Fibroblast of lung (primary cell): ENCODE measurements at regions not wholly inside any gene's neighbourhood (a gene's known extent, or its start where the extent isn't known, plus 50 kb on each side); places are given as distances from the start of the nearest gene placed in this dataset.
"Not testable (repeated sequence)": the region's sequence is repeated elsewhere in the genome, so short reads cannot be mapped to it uniquely, and the experiment has no call there.

ENCODE experiments used
- DNase-seq, 2 donors: peaks; one replicate each; pipeline versions ENCODE4 v3.0.0 to v3.0.0-alpha.2; 2010; ENCODE audit warnings: low read depth in 2 of 2
- H2AFZ ChIP-seq: 2 replicates; pipeline ENCODE4 v1.5.1; 2012; ENCODE audit warnings: low read length, control low read depth, inconsistent platforms
- H3K27ac ChIP-seq: 2 replicates; pipeline ENCODE4 v1.5.1; 2011; ENCODE audit warnings: low read length, control low read depth; ENCODE audit not compliant: insufficient read depth
- H3K27me3 ChIP-seq: 2 replicates; pipeline ENCODE4 v1.5.1; 2011; ENCODE audit warnings: mild to moderate bottlenecking, low read length; ENCODE audit not compliant: control insufficient read depth, insufficient read depth
- H3K36me3 ChIP-seq: 2 replicates; pipeline ENCODE4 v1.5.1; 2011; ENCODE audit warnings: low read length; ENCODE audit not compliant: control insufficient read depth, insufficient read depth
- H3K4me1 ChIP-seq: 2 replicates; pipeline ENCODE4 v1.5.1; 2011; ENCODE audit warnings: low read length; ENCODE audit not compliant: control insufficient read depth, insufficient read depth; ENCODE audit errors: extremely low read depth
- H3K4me2 ChIP-seq: 2 replicates; pipeline ENCODE4 v1.5.1; 2011; ENCODE audit warnings: low read length, control low read depth; ENCODE audit not compliant: insufficient read depth; ENCODE audit errors: extremely low read depth
- H3K4me3 ChIP-seq, 4 experiments: fragments of 200-600 bp in 1 of 4; sonication (generic) in 1 of 4; replicated peaks in 1 of 4; 2 replicates each; pipeline ENCODE4 v1.5.1; 2011 to 2016; ENCODE audit warnings: low read length in 4 of 4, low read depth in 3 of 4, mild to moderate bottlenecking in 3 of 4, control low read depth in 2 of 4, inconsistent platforms in 1 of 4, mixed read lengths in 1 of 4; ENCODE audit not compliant: insufficient read depth in 1 of 4; ENCODE audit errors: control extremely low read depth in 1 of 4
- H3K79me2 ChIP-seq: 2 replicates; pipeline ENCODE4 v1.5.1; 2012; ENCODE audit warnings: mild to moderate bottlenecking, low read length, inconsistent platforms; ENCODE audit not compliant: control insufficient read depth, insufficient read depth
- H3K9ac ChIP-seq: 2 replicates; pipeline ENCODE4 v1.5.1; 2011; ENCODE audit warnings: mild to moderate bottlenecking, low read length, control low read depth; ENCODE audit not compliant: insufficient read depth
- H3K9me3 ChIP-seq: 2 replicates; pipeline ENCODE4 v1.5.1; 2012; ENCODE audit warnings: low read depth, low read length; ENCODE audit not compliant: control insufficient read depth, insufficient read depth
- H4K20me1 ChIP-seq: 2 replicates; pipeline ENCODE4 v1.5.1; 2011; ENCODE audit warnings: low read length; ENCODE audit not compliant: control insufficient read depth, insufficient read depth; ENCODE audit errors: extremely low read depth
- EZH2 ChIP-seq: IDR thresholded peaks from 2 replicates; pipeline ENCODE4 v1.5.1; 2012; ENCODE audit warnings: low read length, control low read depth, mild to moderate bottlenecking; ENCODE audit errors: missing control alignments
- TF ChIP-seq, protein P1 (sequence below), 2 donors: IDR thresholded peaks in 1 of 2; conservative IDR thresholded peaks in 1 of 2; 1 replicate in 1 of 2; 2 replicates in 1 of 2; pipeline ENCODE4 v1.5.1; 2011 to 2012; ENCODE audit warnings: low read length in 2 of 2, control low read depth in 1 of 2, inconsistent platforms in 1 of 2, low read depth in 1 of 2, mild to moderate bottlenecking in 1 of 2

DNA sequence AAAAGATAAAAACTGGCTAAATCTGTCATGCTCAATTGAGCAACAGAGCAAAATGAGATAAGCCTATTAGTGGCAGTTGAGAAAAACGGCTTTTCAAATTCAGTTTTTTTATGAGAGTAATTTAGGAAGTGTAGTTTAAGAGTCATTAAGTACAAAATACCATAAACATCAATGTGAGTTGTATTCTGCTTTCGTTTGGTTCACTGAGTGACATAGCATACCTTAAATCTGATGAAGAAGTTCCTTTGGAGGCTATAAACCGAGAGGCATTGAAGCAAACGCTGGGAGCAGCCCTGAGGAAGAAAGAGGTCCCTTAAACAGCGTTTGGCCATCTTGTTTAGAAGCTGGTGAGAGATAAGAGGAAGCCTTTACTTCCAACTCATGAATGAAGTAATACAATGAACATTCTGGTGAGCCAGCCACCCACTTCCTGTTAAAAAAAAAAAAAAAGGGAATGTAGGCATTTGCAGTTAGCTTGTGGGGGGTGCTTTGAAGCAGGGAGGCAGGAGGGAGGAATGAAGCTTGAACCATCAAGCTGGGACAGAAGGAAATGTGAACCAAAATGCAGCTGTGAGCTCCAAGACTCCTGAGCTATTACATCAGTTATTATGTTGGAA is 132.3 kb downstream of the ZNF330 start:
- Histone ChIP-seq H3K27ac (no peak overlapping the region), H4K20me1 (no peaks in the 10 kb centered on the region), H3K4me2 (no peak overlapping the region), H3K4me1 (no peaks in the 10 kb centered on the region), H3K9me3 (no peaks in the 10 kb centered on the region), H3K4me3 (no peak overlapping the region), H3K9ac (no peak overlapping the region), H3K79me2 (no peaks in the 10 kb centered on the region), H2AFZ (peak overlapping the region; percentile 82), H3K27me3 (no peaks in the 10 kb centered on the region), H3K36me3 (no peaks in the 10 kb centered on the region)
- TF ChIP-seq EZH2: no peak
- TF ChIP-seq, protein P1, sequence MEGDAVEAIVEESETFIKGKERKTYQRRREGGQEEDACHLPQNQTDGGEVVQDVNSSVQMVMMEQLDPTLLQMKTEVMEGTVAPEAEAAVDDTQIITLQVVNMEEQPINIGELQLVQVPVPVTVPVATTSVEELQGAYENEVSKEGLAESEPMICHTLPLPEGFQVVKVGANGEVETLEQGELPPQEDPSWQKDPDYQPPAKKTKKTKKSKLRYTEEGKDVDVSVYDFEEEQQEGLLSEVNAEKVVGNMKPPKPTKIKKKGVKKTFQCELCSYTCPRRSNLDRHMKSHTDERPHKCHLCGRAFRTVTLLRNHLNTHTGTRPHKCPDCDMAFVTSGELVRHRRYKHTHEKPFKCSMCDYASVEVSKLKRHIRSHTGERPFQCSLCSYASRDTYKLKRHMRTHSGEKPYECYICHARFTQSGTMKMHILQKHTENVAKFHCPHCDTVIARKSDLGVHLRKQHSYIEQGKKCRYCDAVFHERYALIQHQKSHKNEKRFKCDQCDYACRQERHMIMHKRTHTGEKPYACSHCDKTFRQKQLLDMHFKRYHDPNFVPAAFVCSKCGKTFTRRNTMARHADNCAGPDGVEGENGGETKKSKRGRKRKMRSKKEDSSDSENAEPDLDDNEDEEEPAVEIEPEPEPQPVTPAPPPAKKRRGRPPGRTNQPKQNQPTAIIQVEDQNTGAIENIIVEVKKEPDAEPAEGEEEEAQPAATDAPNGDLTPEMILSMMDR (conservative IDR thresholded peaks at IDR 0.05 in 1 of 2, IDR thresholded peaks at IDR 0.05 in 1 of 2; ENCODE audit: low read depth in 1 of 2, low read length in 2 of 2): no peak
- peak; percentile 54 to 91 for DNase-seq

DNA sequence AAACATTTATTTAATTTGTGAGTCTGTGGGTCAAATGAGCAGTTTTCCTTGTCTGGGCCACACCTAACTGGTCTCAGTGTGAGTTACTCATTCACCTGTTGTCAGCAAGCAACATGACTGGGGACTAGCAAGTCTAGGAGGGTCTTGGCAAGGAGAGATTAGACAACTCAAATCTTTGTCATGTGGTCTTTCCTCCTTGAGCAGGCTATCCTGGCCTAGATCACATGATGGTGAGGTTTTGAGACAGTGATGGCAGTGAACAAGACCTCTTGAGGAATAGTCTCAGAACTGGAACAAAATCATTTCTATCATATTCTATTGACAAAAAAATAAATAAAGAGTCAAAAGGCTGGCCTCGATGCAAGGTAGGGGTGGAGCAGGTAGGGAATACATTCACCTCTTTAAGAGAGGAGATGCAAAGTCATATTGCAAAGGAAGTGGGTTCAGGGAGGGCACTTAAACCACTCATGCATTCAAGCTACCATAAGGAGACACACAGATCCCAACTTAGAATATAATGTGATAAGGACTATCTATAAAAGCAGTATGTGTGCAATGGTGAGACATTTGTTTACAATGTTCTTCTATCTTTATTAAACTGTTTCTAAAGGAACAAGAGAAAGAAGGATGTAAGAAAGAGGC is 135.7 kb downstream of the ZNF330 start:
- H3K4me1 ChIP-seq: no peaks in the 10 kb centered on the region

DNA sequence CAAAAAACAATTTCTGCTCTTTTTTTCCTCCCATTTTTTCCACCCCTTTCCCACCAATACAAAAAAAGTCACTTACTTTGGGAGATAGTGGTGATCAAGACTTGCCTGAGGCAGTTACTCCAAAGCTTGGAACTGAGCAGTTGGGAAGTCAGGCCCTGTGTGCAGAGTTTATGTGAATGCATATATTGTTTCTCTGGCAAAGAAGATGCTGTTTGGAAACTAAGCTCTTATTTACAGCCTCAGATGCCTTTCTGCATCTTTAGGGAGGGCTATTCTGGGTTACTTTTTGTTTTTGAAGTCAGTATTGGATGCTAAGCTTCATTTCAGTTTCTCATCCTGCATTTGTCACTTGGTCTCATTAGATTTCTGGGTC is 136.3 kb downstream of the ZNF330 start:
- no peak for TF ChIP-seq EZH2
- TF ChIP-seq, protein P1 (conservative IDR thresholded peaks at IDR 0.05 in 1 of 2, IDR thresholded peaks at IDR 0.05 in 1 of 2; ENCODE audit: low read depth in 1 of 2, low read length in 2 of 2): no peak

More for the DNA sequence above, 135.7 kb downstream of the ZNF330 start:
- Histone ChIP-seq H3K4me2 (no peak overlapping the region), H3K36me3 (no peaks in the 10 kb centered on the region), H3K27ac (no peak overlapping the region), H3K27me3 (no peaks in the 10 kb centered on the region), H3K9me3 (no peaks in the 10 kb centered on the region), H3K9ac (no peak overlapping the region), H4K20me1 (no peaks in the 10 kb centered on the region), H2AFZ (no peak overlapping the region), H3K79me2 (no peaks in the 10 kb centered on the region), H3K4me3 (no peak overlapping the region)
- no peak for DNase-seq
- TF ChIP-seq, protein P1 (conservative IDR thresholded peaks at IDR 0.05 in 1 of 2, IDR thresholded peaks at IDR 0.05 in 1 of 2; ENCODE audit: low read depth in 1 of 2, low read length in 2 of 2): no peak
- no peak for TF ChIP-seq EZH2

DNA sequence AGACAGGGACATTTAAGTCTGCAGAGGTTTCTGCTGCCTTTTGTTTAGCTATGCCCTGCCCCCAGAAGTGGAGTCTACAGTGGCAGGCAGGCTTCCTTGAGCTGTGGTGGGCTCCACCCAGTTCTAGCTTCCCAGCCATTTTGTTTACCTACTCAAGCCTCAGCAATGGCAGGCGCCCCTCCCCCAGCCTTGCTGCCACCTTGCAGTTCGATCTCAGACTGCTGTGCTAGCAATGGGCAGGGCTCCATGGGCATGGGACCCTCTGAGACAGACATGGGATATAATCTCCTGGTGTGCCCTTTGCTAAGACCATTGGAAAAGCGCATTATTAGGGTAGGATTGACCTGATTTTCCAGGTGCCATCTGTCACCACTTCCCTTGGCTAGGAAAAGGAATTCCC is 147.5 kb downstream of the ZNF330 start:
- not testable (repeated sequence) for H3K36me3 ChIP-seq, H4K20me1 ChIP-seq, H3K27ac ChIP-seq, H3K27me3 ChIP-seq, DNase-seq, H3K9ac ChIP-seq, H3K4me2 ChIP-seq, H3K79me2 ChIP-seq, H2AFZ ChIP-seq, H3K4me3 ChIP-seq, H3K9me3 ChIP-seq, H3K4me1 ChIP-seq

More for the DNA sequence above, 136.3 kb downstream of the ZNF330 start:
- H4K20me1 ChIP-seq: no peaks in the 10 kb centered on the region
- H2AFZ ChIP-seq: no peak overlapping the region
- H3K27ac ChIP-seq: no peak overlapping the region
- H3K27me3 ChIP-seq: no peaks in the 10 kb centered on the region
- H3K9me3 ChIP-seq: no peaks in the 10 kb centered on the region
- no peak overlapping the region for H3K9ac ChIP-seq
- H3K36me3 ChIP-seq: no peaks in the 10 kb centered on the region
- H3K4me1 ChIP-seq: no peaks in the 10 kb centered on the region
- no peak for DNase-seq
- H3K4me2 ChIP-seq: no peak overlapping the region
- H3K79me2 ChIP-seq: no peaks in the 10 kb centered on the region
- no peak overlapping the region for H3K4me3 ChIP-seq
